Lower lobe of right lung (tissue), 2 donors: ENCODE measurements at regions not wholly inside any gene's neighbourhood (a gene's known extent, or its start where the extent isn't known, plus 50 kb on each side); places are given as distances from the start of the nearest gene placed in this dataset.

ENCODE experiments used
- ATAC-seq, 2 donors: fragments of 200-7000 bp; cut with Tn5 transposase; one replicate each; pipeline ENCODE4 v1.9.1; 2020 to 2022; ENCODE audit warnings: mild to moderate bottlenecking in 2 of 2, moderate library complexity in 2 of 2
- DNase-seq: peaks from one replicate; pipeline ENCODE4 v3.0.0-alpha.2; 2020
- H3K27ac ChIP-seq: fragments of 200-600 bp; one replicate; pipeline ENCODE4 v1.8.0; 2022
- H3K27me3 ChIP-seq: fragments of 200-600 bp; one replicate; pipeline ENCODE4 v1.8.0; 2022; ENCODE audit warnings: low read depth
- H3K36me3 ChIP-seq: fragments of 200-600 bp; one replicate; pipeline ENCODE4 v1.8.0; 2022; ENCODE audit warnings: mild to moderate bottlenecking
- H3K4me1 ChIP-seq: fragments of 200-600 bp; one replicate; pipeline ENCODE4 v1.8.0; 2022
- H3K4me3 ChIP-seq: fragments of 200-600 bp; one replicate; pipeline ENCODE4 v1.8.0; 2022; ENCODE audit warnings: mild to moderate bottlenecking
- H3K9me3 ChIP-seq: fragments of 200-600 bp; one replicate; pipeline ENCODE4 v1.8.0; 2022
- CTCF ChIP-seq: fragments of 200-600 bp; IDR thresholded peaks from one replicate; pipeline ENCODE4 v1.8.0; 2022; ENCODE audit warnings: antibody characterized with exemption, mild to moderate bottlenecking
- intact Hi-C: fragments of 100-400 bp; cut with DNase I; formaldehyde crosslinking; loops from one replicate; pipeline ENCODE4 v1.11.0; 2022
- donor health status: DM: no; HTN: yes; CAD: no; lungs with severe emphysema.

- no peaks in the 10 kb centered on the region for H3K27me3 ChIP-seq
- DNase-seq = no peak
- no peak for ATAC-seq
- H3K4me1 ChIP-seq = no peaks in the 10 kb centered on the region
- H3K27ac ChIP-seq = no peak overlapping the region
- no peaks in the 10 kb centered on the region for H3K9me3 ChIP-seq
- H3K4me3 ChIP-seq = no peak overlapping the region
- intact Hi-C loops = no loop called here
- H3K36me3 ChIP-seq = no peaks in the 10 kb centered on the region
- TF ChIP-seq CTCF = no peak
Observed at GRCh38 chr2:6602471-6602870, 263.2 kb downstream of the CMPK2 start.

GRCh38 chr2:6605836-6606505 is 259.7 kb downstream of the CMPK2 start:
- no peaks in the 10 kb centered on the region for H3K36me3 ChIP-seq
- ATAC-seq = no peak
- intact Hi-C loops = no loop called here
- H3K4me3 ChIP-seq = no peak overlapping the region
- TF ChIP-seq CTCF = no peak
- no peaks in the 10 kb centered on the region for H3K9me3 ChIP-seq
- no peak for DNase-seq
- no peaks in the 10 kb centered on the region for H3K27me3 ChIP-seq
- H3K4me1 ChIP-seq = no peaks in the 10 kb centered on the region
- no peak overlapping the region for H3K27ac ChIP-seq

GRCh38 chr2:6617794-6618193 is 247.9 kb downstream of the CMPK2 start:
- Histone ChIP-seq H3K4me1 (no peaks in the 10 kb centered on the region), H3K9me3 (no peaks in the 10 kb centered on the region), H3K4me3 (no peak overlapping the region), H3K27ac (no peak overlapping the region), H3K27me3 (no peaks in the 10 kb centered on the region), H3K36me3 (no peaks in the 10 kb centered on the region)
- intact Hi-C loops = no loop called here
- ATAC-seq (no peak), DNase-seq (no peak)
- TF ChIP-seq CTCF = no peak

- no peaks in the 10 kb centered on the region for H3K9me3 ChIP-seq
- ATAC-seq = no peak
- no peaks in the 10 kb centered on the region for H3K36me3 ChIP-seq
- no peaks in the 10 kb centered on the region for H3K4me1 ChIP-seq
- no peaks in the 10 kb centered on the region for H3K27me3 ChIP-seq
- no peak for DNase-seq
- no peak for TF ChIP-seq CTCF
- intact Hi-C loops = no loop called here
- H3K27ac ChIP-seq = no peak overlapping the region
- no peak overlapping the region for H3K4me3 ChIP-seq
Observed at GRCh38 chr2:6618201-6618600, 247.5 kb downstream of the CMPK2 start.

- DNase-seq = no peak
- no peaks in the 10 kb centered on the region for H3K27me3 ChIP-seq
- H3K36me3 ChIP-seq = no peaks in the 10 kb centered on the region
- H3K4me1 ChIP-seq = no peaks in the 10 kb centered on the region
- no peak overlapping the region for H3K27ac ChIP-seq
- no peaks in the 10 kb centered on the region for H3K9me3 ChIP-seq
- H3K4me3 ChIP-seq = no peak overlapping the region
- ATAC-seq = no peak
- intact Hi-C loops = no loop called here
- TF ChIP-seq CTCF = no peak
Observed at GRCh38 chr2:6623746-6624145, 242.0 kb downstream of the CMPK2 start.
